ENCODE measurements at regions not wholly inside any gene's neighbourhood (a gene's known extent, or its start where the extent isn't known, plus 50 kb on each side); places are given as distances from the start of the nearest gene placed in this dataset.

DNA sequence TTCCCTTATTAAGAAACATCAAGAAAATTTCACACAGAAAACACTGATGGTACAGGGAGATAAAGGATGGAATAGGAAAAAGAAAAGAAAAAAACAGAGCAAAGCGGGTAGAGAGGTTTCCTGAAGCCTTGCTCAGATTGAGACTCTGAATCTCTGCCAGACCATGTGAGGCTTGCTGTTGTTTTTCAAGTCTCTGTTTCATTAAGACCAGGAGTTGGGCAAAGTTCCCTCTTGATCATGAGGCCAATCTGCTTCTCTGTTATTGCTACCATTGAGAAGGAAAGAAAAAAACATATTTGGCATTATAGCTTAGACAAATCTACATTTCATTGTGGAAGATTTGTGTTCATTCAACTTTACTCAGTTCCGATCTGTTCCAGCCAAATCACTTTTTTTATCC is 201.6 kb upstream of the SOX9 start:
- Histone ChIP-seq H3K27ac (ENCODE audit: insufficient read depth, low read depth, low read length) (no peak overlapping the region), H3K9me3 (replicated peaks; ENCODE audit: control insufficient read depth, insufficient read depth, low read length) (peaks cover 7% of the 10 kb centered on the region), H2AFZ (ENCODE audit: low read depth, low read length) (no peak overlapping the region), H3K9me1 (replicated peaks; ENCODE audit: control insufficient read depth, extremely low read depth, insufficient read depth, low read length) (no peaks in the 10 kb centered on the region), H3K9ac (replicated peaks; ENCODE audit: extremely low read depth, insufficient read depth, low read length) (no peak overlapping the region), H3K4me2 (ENCODE audit: insufficient read depth, low read length) (no peak overlapping the region), H3K36me3 (ENCODE audit: control insufficient read depth in 2 of 2, extremely low read depth in 1 of 2, insufficient read depth in 2 of 2, low read length in 2 of 2) (no peaks in the 10 kb centered on the region), H3K79me2 (ENCODE audit: control insufficient read depth, insufficient read depth, low read length) (no peaks in the 10 kb centered on the region), H4K20me1 (replicated peaks; ENCODE audit: control insufficient read depth, extremely low read depth, insufficient read depth, low read length) (no peaks in the 10 kb centered on the region), H3K4me1 (ENCODE audit: control insufficient read depth, extremely low read depth, insufficient read depth, low read length) (no peaks in the 10 kb centered on the region), H3K27me3 (ENCODE audit: control insufficient read depth in 2 of 2, insufficient read depth in 2 of 2, low read length in 2 of 2) (no peaks in the 10 kb centered on the region), H3K4me3 (replicated peaks in 1 of 3; ENCODE audit: insufficient read depth in 1 of 3, low read depth in 1 of 3, low read length in 3 of 3) (no peak overlapping the region)
- ChIA-PET CTCF (no interaction called here), POLR2A (no interaction called here)
- no peak for FAIRE-seq
- intact Hi-C loops (cut with micrococcal nuclease) = no loop called here
- BruUV-seq (replicated peaks) = no TSS peak
- TF ChIP-seq MYC (IDR thresholded peaks at IDR 0.05; ENCODE audit: low read depth, low read length) = no peak
- TF ChIP-seq, protein P1, sequence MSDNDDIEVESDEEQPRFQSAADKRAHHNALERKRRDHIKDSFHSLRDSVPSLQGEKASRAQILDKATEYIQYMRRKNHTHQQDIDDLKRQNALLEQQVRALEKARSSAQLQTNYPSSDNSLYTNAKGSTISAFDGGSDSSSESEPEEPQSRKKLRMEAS (IDR thresholded peaks at IDR 0.05; ENCODE audit: insufficient read depth, insufficient read length) = no peak
- TF ChIP-seq, protein P2, sequence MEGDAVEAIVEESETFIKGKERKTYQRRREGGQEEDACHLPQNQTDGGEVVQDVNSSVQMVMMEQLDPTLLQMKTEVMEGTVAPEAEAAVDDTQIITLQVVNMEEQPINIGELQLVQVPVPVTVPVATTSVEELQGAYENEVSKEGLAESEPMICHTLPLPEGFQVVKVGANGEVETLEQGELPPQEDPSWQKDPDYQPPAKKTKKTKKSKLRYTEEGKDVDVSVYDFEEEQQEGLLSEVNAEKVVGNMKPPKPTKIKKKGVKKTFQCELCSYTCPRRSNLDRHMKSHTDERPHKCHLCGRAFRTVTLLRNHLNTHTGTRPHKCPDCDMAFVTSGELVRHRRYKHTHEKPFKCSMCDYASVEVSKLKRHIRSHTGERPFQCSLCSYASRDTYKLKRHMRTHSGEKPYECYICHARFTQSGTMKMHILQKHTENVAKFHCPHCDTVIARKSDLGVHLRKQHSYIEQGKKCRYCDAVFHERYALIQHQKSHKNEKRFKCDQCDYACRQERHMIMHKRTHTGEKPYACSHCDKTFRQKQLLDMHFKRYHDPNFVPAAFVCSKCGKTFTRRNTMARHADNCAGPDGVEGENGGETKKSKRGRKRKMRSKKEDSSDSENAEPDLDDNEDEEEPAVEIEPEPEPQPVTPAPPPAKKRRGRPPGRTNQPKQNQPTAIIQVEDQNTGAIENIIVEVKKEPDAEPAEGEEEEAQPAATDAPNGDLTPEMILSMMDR (IDR thresholded peaks at IDR 0.05; ENCODE audit: extremely low read depth in 1 of 2, insufficient read depth in 1 of 2, low read depth in 1 of 2, low read length in 2 of 2) = no peak
- no peak for TF ChIP-seq FOS (IDR thresholded peaks at IDR 0.05; ENCODE audit: borderline replicate concordance, insufficient read depth, low read length)
- no peak for TF ChIP-seq GATA2 (IDR thresholded peaks at IDR 0.05; ENCODE audit: insufficient read depth, insufficient read length, low read depth, low read length)
- no peak for TF ChIP-seq POLR2A (IDR thresholded peaks at IDR 0.05; ENCODE audit: low read depth, low read length)
- TF ChIP-seq POLR2AphosphoS5 (IDR thresholded peaks at IDR 0.05; ENCODE audit: insufficient read depth, low read depth, low read length) = no peak
- no peak for TF ChIP-seq EZH2 (IDR thresholded peaks at IDR 0.05; ENCODE audit: borderline replicate concordance, low read depth, low read length, severe bottlenecking)
- TF ChIP-seq JUN (IDR thresholded peaks at IDR 0.05; ENCODE audit: borderline replicate concordance, insufficient read depth, insufficient read length, low read depth) = no peak
- dilution Hi-C loops (cut with MboI; ENCODE audit: extremely low pct_ligation_motif_present, low sequenced_read_pairs) = no loop called here
- DNase-seq (ENCODE audit: low read depth, low spot score) = no peak

All from endothelial cell of umbilical vein (primary cell).